ENCODE measurements at regions not wholly inside any gene's neighbourhood (a gene's known extent, or its start where the extent isn't known, plus 50 kb on each side); places are given as distances from the start of the nearest gene placed in this dataset.

DNA sequence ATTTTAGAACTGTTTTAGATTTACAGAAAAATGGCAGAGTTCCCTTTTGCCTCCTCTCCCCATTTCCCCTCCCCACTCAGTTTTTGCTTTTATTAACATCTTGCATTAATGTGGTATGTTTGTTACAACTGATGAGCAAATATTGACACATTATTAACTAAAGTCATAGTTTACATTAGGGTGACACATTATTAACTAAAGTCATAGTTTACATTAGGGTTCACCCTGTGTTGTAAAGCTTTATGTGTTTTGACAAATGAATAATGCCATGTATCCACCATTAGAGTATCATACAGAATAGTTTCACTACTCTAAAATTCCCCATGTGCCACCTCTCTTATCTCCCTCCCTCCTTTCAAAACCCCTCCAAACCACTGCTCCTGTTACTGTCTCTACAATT is 262.5 kb downstream of the NPR3 start:
- Histone ChIP-seq H3K23ac (ENCODE audit: low read depth, low read length, poor library complexity) (no peak overlapping the region), H2BK5ac (ENCODE audit: low read length) (no peak overlapping the region), H3K27ac (replicated peaks; ENCODE audit: low read length) (no peak overlapping the region)

DNA sequence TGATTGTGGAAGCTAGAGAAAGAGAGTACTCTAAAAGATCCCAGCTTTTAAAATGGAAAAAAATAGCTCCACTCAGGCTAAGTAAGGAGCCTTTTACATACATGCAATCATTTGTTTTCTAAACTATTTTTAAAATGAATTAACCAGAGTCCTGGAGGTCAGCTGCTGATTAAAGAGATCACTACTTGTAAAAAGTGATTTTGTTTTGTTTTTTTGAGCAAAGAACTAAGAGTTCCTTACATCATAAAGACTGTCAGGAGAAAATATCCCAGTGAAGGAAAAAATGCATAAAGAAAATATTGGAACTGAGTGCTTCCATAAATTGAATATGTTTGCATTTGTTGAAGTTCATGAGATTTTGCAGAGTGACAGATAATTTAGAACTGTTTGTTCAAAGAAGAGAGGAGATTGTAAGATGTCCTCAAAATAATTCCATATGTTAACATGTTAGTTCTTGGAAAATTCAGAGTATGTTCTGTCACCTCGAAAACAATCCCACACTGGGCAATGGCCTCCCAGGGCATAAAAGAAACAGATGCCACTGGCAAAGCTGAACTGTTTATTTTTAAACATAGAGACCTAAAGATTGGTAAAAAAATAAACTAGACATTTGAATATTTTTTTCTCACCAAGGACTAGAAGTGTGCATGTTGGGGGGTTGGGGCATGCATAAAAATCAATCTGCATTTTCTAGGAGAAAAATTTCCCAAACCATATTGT is 264.7 kb downstream of the NPR3 start:
- Histone ChIP-seq H2AFZ (ENCODE audit: low read length) (no peak overlapping the region), H3K4me1 (ENCODE audit: control insufficient read depth in 2 of 2, insufficient read depth in 1 of 2, low read depth in 1 of 2, low read length in 2 of 2) (no peaks in the 10 kb centered on the region), H3K23ac (ENCODE audit: low read depth, low read length, poor library complexity) (no peak overlapping the region), H2BK5ac (ENCODE audit: low read length) (no peak overlapping the region), H3K79me1 (ENCODE audit: low read depth, low read length) (no peaks in the 10 kb centered on the region), H3K27ac (replicated peaks; ENCODE audit: low read length) (no peak overlapping the region), H2BK120ac (ENCODE audit: low read depth, low read length) (no peak overlapping the region), H3K4me2 (ENCODE audit: insufficient read depth, low read length, poor library complexity, severe bottlenecking) (no peak overlapping the region), H2AK5ac (ENCODE audit: low read depth, low read length) (no peak overlapping the region), H2BK15ac (ENCODE audit: low read length) (no peak overlapping the region), H3K9me3 (replicated peaks in 1 of 2; ENCODE audit: control insufficient read depth in 2 of 2, insufficient read depth in 1 of 2, low read depth in 1 of 2, low read length in 2 of 2) (no peaks in the 10 kb centered on the region), H3K14ac (ENCODE audit: low read length) (no peak overlapping the region), H3K27me3 (ENCODE audit: control insufficient read depth in 3 of 3, insufficient read depth in 3 of 3, low read depth in 1 of 3, low read length in 3 of 3) (no peaks in the 10 kb centered on the region), H3K4ac (ENCODE audit: low read length) (no peak overlapping the region), H3K36me3 (replicated peaks in 1 of 2; ENCODE audit: control insufficient read depth in 2 of 2, insufficient read depth in 2 of 2, low read length in 2 of 2) (no peaks in the 10 kb centered on the region), H4K91ac (ENCODE audit: low read depth, low read length, poor library complexity) (no peak overlapping the region), H4K8ac (ENCODE audit: low read depth, low read length) (no peak overlapping the region), H3K9ac (ENCODE audit: low read depth, low read length, poor library complexity) (no peak overlapping the region), H2BK12ac (ENCODE audit: low read length) (no peak overlapping the region), H3K4me3 (ENCODE audit: low read length in 2 of 2) (no peak overlapping the region), H3K18ac (ENCODE audit: low read length) (no peak overlapping the region)
- DNase-seq (ENCODE audit: low spot score) = no peak
- WGBS, 2 donors (ENCODE audit: extremely low coverage in 2 of 2, insufficient read length in 2 of 2, insufficient replicate concordance in 1 of 2) = no CpG with 5 or more reads among the region's 1 CpG

More for the DNA sequence above, 262.5 kb downstream of the NPR3 start:
- Histone ChIP-seq H2BK15ac (ENCODE audit: low read length) (no peak overlapping the region), H2AFZ (ENCODE audit: low read length) (no peak overlapping the region), H3K79me1 (ENCODE audit: low read depth, low read length) (no peaks in the 10 kb centered on the region), H4K8ac (ENCODE audit: low read depth, low read length) (no peak overlapping the region), H3K14ac (ENCODE audit: low read length) (no peak overlapping the region), H3K4me3 (ENCODE audit: low read length in 2 of 2) (no peak overlapping the region), H4K91ac (ENCODE audit: low read depth, low read length, poor library complexity) (no peak overlapping the region), H2BK12ac (ENCODE audit: low read length) (no peak overlapping the region), H3K27me3 (ENCODE audit: control insufficient read depth in 3 of 3, insufficient read depth in 3 of 3, low read depth in 1 of 3, low read length in 3 of 3) (no peaks in the 10 kb centered on the region), H3K36me3 (replicated peaks in 1 of 2; ENCODE audit: control insufficient read depth in 2 of 2, insufficient read depth in 2 of 2, low read length in 2 of 2) (no peaks in the 10 kb centered on the region), H2AK5ac (ENCODE audit: low read depth, low read length) (no peak overlapping the region), H2BK120ac (ENCODE audit: low read depth, low read length) (no peak overlapping the region), H3K18ac (ENCODE audit: low read length) (no peak overlapping the region), H3K4me2 (ENCODE audit: insufficient read depth, low read length, poor library complexity, severe bottlenecking) (no peak overlapping the region), H3K4ac (ENCODE audit: low read length) (no peak overlapping the region), H3K9me3 (replicated peaks in 1 of 2; ENCODE audit: control insufficient read depth in 2 of 2, insufficient read depth in 1 of 2, low read depth in 1 of 2, low read length in 2 of 2) (no peaks in the 10 kb centered on the region), H3K9ac (ENCODE audit: low read depth, low read length, poor library complexity) (no peak overlapping the region), H3K4me1 (ENCODE audit: control insufficient read depth in 2 of 2, insufficient read depth in 1 of 2, low read depth in 1 of 2, low read length in 2 of 2) (no peaks in the 10 kb centered on the region)
- no peak for DNase-seq (ENCODE audit: low spot score)

- Histone ChIP-seq H2BK12ac (ENCODE audit: low read length) (no peak overlapping the region), H2AFZ (ENCODE audit: low read length) (no peak overlapping the region), H3K18ac (ENCODE audit: low read length) (no peak overlapping the region), H4K8ac (ENCODE audit: low read depth, low read length) (no peak overlapping the region), H3K4me1 (ENCODE audit: control insufficient read depth in 2 of 2, insufficient read depth in 1 of 2, low read depth in 1 of 2, low read length in 2 of 2) (no peaks in the 10 kb centered on the region), H4K91ac (ENCODE audit: low read depth, low read length, poor library complexity) (no peak overlapping the region), H3K36me3 (replicated peaks in 1 of 2; ENCODE audit: control insufficient read depth in 2 of 2, insufficient read depth in 2 of 2, low read length in 2 of 2) (no peaks in the 10 kb centered on the region), H3K4me2 (ENCODE audit: insufficient read depth, low read length, poor library complexity, severe bottlenecking) (no peak overlapping the region), H3K4ac (ENCODE audit: low read length) (no peak overlapping the region), H3K9me3 (replicated peaks in 1 of 2; ENCODE audit: control insufficient read depth in 2 of 2, insufficient read depth in 1 of 2, low read depth in 1 of 2, low read length in 2 of 2) (no peaks in the 10 kb centered on the region), H2BK5ac (ENCODE audit: low read length) (no peak overlapping the region), H3K79me1 (ENCODE audit: low read depth, low read length) (no peaks in the 10 kb centered on the region), H3K9ac (ENCODE audit: low read depth, low read length, poor library complexity) (no peak overlapping the region), H3K4me3 (ENCODE audit: low read length in 2 of 2) (no peak overlapping the region), H3K14ac (ENCODE audit: low read length) (no peak overlapping the region), H2BK15ac (ENCODE audit: low read length) (no peak overlapping the region), H2AK5ac (ENCODE audit: low read depth, low read length) (no peak overlapping the region), H3K23ac (ENCODE audit: low read depth, low read length, poor library complexity) (no peak overlapping the region), H2BK120ac (ENCODE audit: low read depth, low read length) (no peak overlapping the region), H3K27me3 (ENCODE audit: control insufficient read depth in 3 of 3, insufficient read depth in 3 of 3, low read depth in 1 of 3, low read length in 3 of 3) (no peaks in the 10 kb centered on the region), H3K27ac (replicated peaks; ENCODE audit: low read length) (no peak overlapping the region)
- DNase-seq (ENCODE audit: low spot score) = no peak
Observed at GRCh38 chr5:32981061-32981460, 269.9 kb downstream of the NPR3 start.

DNA sequence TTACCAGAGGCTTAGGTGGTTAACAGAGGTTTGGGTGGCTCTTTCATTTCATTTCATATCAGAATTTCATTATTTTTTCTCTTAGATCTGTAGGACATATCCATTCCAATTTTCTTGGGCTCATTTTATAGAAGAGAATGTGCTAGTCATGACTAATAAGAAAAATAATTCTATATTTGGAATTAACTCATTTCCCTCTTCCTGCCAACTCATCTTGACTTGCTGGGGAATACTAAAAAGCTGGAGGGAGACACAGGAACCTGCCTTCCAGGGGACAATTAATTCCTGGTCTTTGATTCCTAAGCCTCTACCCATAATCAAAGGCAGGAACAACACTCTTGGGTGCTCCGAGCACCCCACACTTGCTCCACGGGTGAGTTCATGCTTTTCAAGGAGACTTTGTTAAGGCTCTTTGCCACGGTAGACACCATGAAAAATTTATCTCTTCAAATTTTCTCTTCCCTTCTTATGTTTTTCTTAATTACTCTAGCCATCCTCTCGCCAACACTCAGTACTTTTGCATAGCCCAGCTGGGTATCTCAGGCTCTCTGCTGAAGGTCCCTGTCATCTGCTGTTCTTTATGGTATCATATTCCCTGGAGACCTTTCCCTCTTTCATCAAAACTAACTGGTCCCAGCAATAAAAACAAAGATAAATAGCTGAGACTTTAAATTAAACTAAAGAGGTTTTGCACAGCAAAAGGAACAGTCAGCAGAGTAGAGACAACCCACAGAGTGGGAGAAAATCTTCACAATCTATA is 273.9 kb downstream of the NPR3 start:
- WGBS, 2 donors (ENCODE audit: extremely low coverage in 2 of 2, insufficient read length in 2 of 2, insufficient replicate concordance in 1 of 2) = no CpG with 5 or more reads among the region's 4 CpGs

More for the DNA sequence above, 273.9 kb downstream of the NPR3 start:
- Histone ChIP-seq H3K18ac (ENCODE audit: low read length) (no peak overlapping the region), H2AK5ac (ENCODE audit: low read depth, low read length) (no peak overlapping the region), H4K8ac (ENCODE audit: low read depth, low read length) (no peak overlapping the region), H2BK15ac (ENCODE audit: low read length) (no peak overlapping the region), H2BK5ac (ENCODE audit: low read length) (no peak overlapping the region), H2BK12ac (ENCODE audit: low read length) (no peak overlapping the region), H3K4me3 (ENCODE audit: low read length in 2 of 2) (no peak overlapping the region), H3K9ac (ENCODE audit: low read depth, low read length, poor library complexity) (no peak overlapping the region), H2BK120ac (ENCODE audit: low read depth, low read length) (no peak overlapping the region), H3K36me3 (replicated peaks in 1 of 2; ENCODE audit: control insufficient read depth in 2 of 2, insufficient read depth in 2 of 2, low read length in 2 of 2) (no peaks in the 10 kb centered on the region), H2AFZ (ENCODE audit: low read length) (no peak overlapping the region), H3K14ac (ENCODE audit: low read length) (no peak overlapping the region), H4K91ac (ENCODE audit: low read depth, low read length, poor library complexity) (no peak overlapping the region), H3K9me3 (replicated peaks in 1 of 2; ENCODE audit: control insufficient read depth in 2 of 2, insufficient read depth in 1 of 2, low read depth in 1 of 2, low read length in 2 of 2) (peaks cover 0 to 2% of the 10 kb centered on the region in 2 donors), H3K79me1 (ENCODE audit: low read depth, low read length) (no peaks in the 10 kb centered on the region), H3K4me1 (ENCODE audit: control insufficient read depth in 2 of 2, insufficient read depth in 1 of 2, low read depth in 1 of 2, low read length in 2 of 2) (no peaks in the 10 kb centered on the region), H3K27ac (replicated peaks; ENCODE audit: low read length) (no peak overlapping the region), H3K4ac (ENCODE audit: low read length) (no peak overlapping the region), H3K23ac (ENCODE audit: low read depth, low read length, poor library complexity) (no peak overlapping the region), H3K4me2 (ENCODE audit: insufficient read depth, low read length, poor library complexity, severe bottlenecking) (no peak overlapping the region), H3K27me3 (ENCODE audit: control insufficient read depth in 3 of 3, insufficient read depth in 3 of 3, low read depth in 1 of 3, low read length in 3 of 3) (no peaks in the 10 kb centered on the region)
- DNase-seq (ENCODE audit: low spot score) = no peak
